ENCODE measurements at regions not wholly inside any gene's neighbourhood (a gene's known extent, or its start where the extent isn't known, plus 50 kb on each side); places are given as distances from the start of the nearest gene placed in this dataset.

GRCh38 chr13:53249236-53249635 is 220.6 kb downstream of the OLFM4 start:
- Histone ChIP-seq H3K27me3 (ENCODE audit: control insufficient read depth, insufficient read depth, low read length) (no peaks in the 10 kb centered on the region), H3K36me3 (ENCODE audit: insufficient read depth, low read length) (no peaks in the 10 kb centered on the region), H3K9ac (ENCODE audit: low read depth, low read length) (no peak overlapping the region), H3K4me2 (ENCODE audit: low read length) (no peak overlapping the region), H3K4me3 (ENCODE audit: low read length) (no peak overlapping the region), H3K4me1 (ENCODE audit: control insufficient read depth, insufficient read depth, low read length) (no peaks in the 10 kb centered on the region), H3K9me3 (replicated peaks; ENCODE audit: low read length) (no peaks in the 10 kb centered on the region)

- Histone ChIP-seq H3K9me3 (replicated peaks; ENCODE audit: low read length) (no peaks in the 10 kb centered on the region), H3K9ac (ENCODE audit: low read depth, low read length) (no peak overlapping the region), H3K4me3 (ENCODE audit: low read length) (no peak overlapping the region), H3K27me3 (ENCODE audit: control insufficient read depth, insufficient read depth, low read length) (no peaks in the 10 kb centered on the region), H3K4me1 (ENCODE audit: control insufficient read depth, insufficient read depth, low read length) (no peaks in the 10 kb centered on the region), H3K36me3 (ENCODE audit: insufficient read depth, low read length) (no peaks in the 10 kb centered on the region), H3K4me2 (ENCODE audit: low read length) (no peak overlapping the region)
These were observed 221.8 kb downstream of the OLFM4 start for GRCh38 chr13:53250272-53250875.

- Histone ChIP-seq H3K4me1 (ENCODE audit: control insufficient read depth, insufficient read depth, low read length) (no peaks in the 10 kb centered on the region), H3K4me2 (ENCODE audit: low read length) (no peak overlapping the region), H3K4me3 (ENCODE audit: low read length) (no peak overlapping the region), H3K27me3 (ENCODE audit: control insufficient read depth, insufficient read depth, low read length) (no peaks in the 10 kb centered on the region), H3K9me3 (replicated peaks; ENCODE audit: low read length) (no peaks in the 10 kb centered on the region), H3K9ac (ENCODE audit: low read depth, low read length) (no peak overlapping the region), H3K36me3 (ENCODE audit: insufficient read depth, low read length) (no peaks in the 10 kb centered on the region)
These were observed 222.4 kb downstream of the OLFM4 start for GRCh38 chr13:53250977-53251376.

- no peaks in the 10 kb centered on the region for H3K36me3 ChIP-seq (ENCODE audit: insufficient read depth, low read length)
- H3K9ac ChIP-seq (ENCODE audit: low read depth, low read length), result no peak overlapping the region
- H3K27me3 ChIP-seq (ENCODE audit: control insufficient read depth, insufficient read depth, low read length), result no peaks in the 10 kb centered on the region
- no peak overlapping the region for H3K4me3 ChIP-seq (ENCODE audit: low read length)
- no peaks in the 10 kb centered on the region for H3K4me1 ChIP-seq (ENCODE audit: control insufficient read depth, insufficient read depth, low read length)
- no peak overlapping the region for H3K4me2 ChIP-seq (ENCODE audit: low read length)
- no peaks in the 10 kb centered on the region for H3K9me3 ChIP-seq (replicated peaks; ENCODE audit: low read length)
These were observed 225.9 kb downstream of the OLFM4 start for GRCh38 chr13:53254500-53254899.

- Histone ChIP-seq H3K27me3 (ENCODE audit: control insufficient read depth, insufficient read depth, low read length) (no peaks in the 10 kb centered on the region), H3K4me2 (ENCODE audit: low read length) (no peak overlapping the region)
These were observed 227.2 kb downstream of the OLFM4 start for GRCh38 chr13:53255795-53256194.

GRCh38 chr13:53260594-53260993 is 232.0 kb downstream of the OLFM4 start:
- Histone ChIP-seq H3K4me1 (ENCODE audit: control insufficient read depth, insufficient read depth, low read length) (no peaks in the 10 kb centered on the region), H3K27me3 (ENCODE audit: control insufficient read depth, insufficient read depth, low read length) (no peaks in the 10 kb centered on the region), H3K9ac (ENCODE audit: low read depth, low read length) (no peak overlapping the region), H3K4me2 (ENCODE audit: low read length) (no peak overlapping the region), H3K9me3 (replicated peaks; ENCODE audit: low read length) (no peaks in the 10 kb centered on the region), H3K4me3 (ENCODE audit: low read length) (no peak overlapping the region), H3K36me3 (ENCODE audit: insufficient read depth, low read length) (no peaks in the 10 kb centered on the region)

More at GRCh38 chr13:53255795-53256194, 227.2 kb downstream of the OLFM4 start:
- Histone ChIP-seq H3K36me3 (ENCODE audit: insufficient read depth, low read length) (no peaks in the 10 kb centered on the region), H3K9me3 (replicated peaks; ENCODE audit: low read length) (no peaks in the 10 kb centered on the region), H3K9ac (ENCODE audit: low read depth, low read length) (no peak overlapping the region), H3K4me1 (ENCODE audit: control insufficient read depth, insufficient read depth, low read length) (no peaks in the 10 kb centered on the region), H3K4me3 (ENCODE audit: low read length) (no peak overlapping the region)

GRCh38 chr13:53264751-53265385 is 236.3 kb downstream of the OLFM4 start:
- Histone ChIP-seq H3K4me3 (ENCODE audit: low read length) (no peak overlapping the region), H3K4me1 (ENCODE audit: control insufficient read depth, insufficient read depth, low read length) (no peaks in the 10 kb centered on the region), H3K36me3 (ENCODE audit: insufficient read depth, low read length) (no peaks in the 10 kb centered on the region), H3K9me3 (replicated peaks; ENCODE audit: low read length) (no peaks in the 10 kb centered on the region), H3K9ac (ENCODE audit: low read depth, low read length) (no peak overlapping the region), H3K4me2 (ENCODE audit: low read length) (no peak overlapping the region), H3K27me3 (ENCODE audit: control insufficient read depth, insufficient read depth, low read length) (no peaks in the 10 kb centered on the region)

- H3K4me2 ChIP-seq (ENCODE audit: low read length), result no peak overlapping the region
- H3K9me3 ChIP-seq (replicated peaks; ENCODE audit: low read length), result no peaks in the 10 kb centered on the region
- no peak overlapping the region for H3K9ac ChIP-seq (ENCODE audit: low read depth, low read length)
- no peaks in the 10 kb centered on the region for H3K27me3 ChIP-seq (ENCODE audit: control insufficient read depth, insufficient read depth, low read length)
- no peak overlapping the region for H3K4me3 ChIP-seq (ENCODE audit: low read length)
- no peaks in the 10 kb centered on the region for H3K36me3 ChIP-seq (ENCODE audit: insufficient read depth, low read length)
- H3K4me1 ChIP-seq (ENCODE audit: control insufficient read depth, insufficient read depth, low read length), result no peaks in the 10 kb centered on the region
These were observed 238.1 kb downstream of the OLFM4 start for GRCh38 chr13:53266757-53267156.

GRCh38 chr13:53269634-53270033 is 241.0 kb downstream of the OLFM4 start:
- H3K9me3 ChIP-seq (replicated peaks; ENCODE audit: low read length), result no peaks in the 10 kb centered on the region
- no peak overlapping the region for H3K4me3 ChIP-seq (ENCODE audit: low read length)
- H3K36me3 ChIP-seq (ENCODE audit: insufficient read depth, low read length), result no peaks in the 10 kb centered on the region
- H3K27me3 ChIP-seq (ENCODE audit: control insufficient read depth, insufficient read depth, low read length), result no peaks in the 10 kb centered on the region
- H3K9ac ChIP-seq (ENCODE audit: low read depth, low read length), result no peak overlapping the region
- H3K4me1 ChIP-seq (ENCODE audit: control insufficient read depth, insufficient read depth, low read length), result no peaks in the 10 kb centered on the region
- no peak overlapping the region for H3K4me2 ChIP-seq (ENCODE audit: low read length)

GRCh38 chr13:53272873-53273272 is 244.3 kb downstream of the OLFM4 start:
- Histone ChIP-seq H3K4me1 (ENCODE audit: control insufficient read depth, insufficient read depth, low read length) (no peaks in the 10 kb centered on the region), H3K9me3 (replicated peaks; ENCODE audit: low read length) (peaks cover 4% of the 10 kb centered on the region), H3K36me3 (ENCODE audit: insufficient read depth, low read length) (no peaks in the 10 kb centered on the region), H3K27me3 (ENCODE audit: control insufficient read depth, insufficient read depth, low read length) (no peaks in the 10 kb centered on the region), H3K4me2 (ENCODE audit: low read length) (no peak overlapping the region), H3K4me3 (ENCODE audit: low read length) (no peak overlapping the region), H3K9ac (ENCODE audit: low read depth, low read length) (no peak overlapping the region)

GRCh38 chr13:53276265-53276664 is 247.7 kb downstream of the OLFM4 start:
- no peaks in the 10 kb centered on the region for H3K4me1 ChIP-seq (ENCODE audit: control insufficient read depth, insufficient read depth, low read length)
- no peak overlapping the region for H3K4me3 ChIP-seq (ENCODE audit: low read length)
- H3K27me3 ChIP-seq (ENCODE audit: control insufficient read depth, insufficient read depth, low read length), result no peaks in the 10 kb centered on the region
- no peak overlapping the region for H3K9ac ChIP-seq (ENCODE audit: low read depth, low read length)
- H3K36me3 ChIP-seq (ENCODE audit: insufficient read depth, low read length), result no peaks in the 10 kb centered on the region
- H3K4me2 ChIP-seq (ENCODE audit: low read length), result no peak overlapping the region
- H3K9me3 ChIP-seq (replicated peaks; ENCODE audit: low read length), result peaks cover 4% of the 10 kb centered on the region

GRCh38 chr13:53281677-53282076 is 253.1 kb downstream of the OLFM4 start:
- Histone ChIP-seq H3K27me3 (ENCODE audit: control insufficient read depth, insufficient read depth, low read length) (no peaks in the 10 kb centered on the region), H3K4me3 (ENCODE audit: low read length) (no peak overlapping the region), H3K4me2 (ENCODE audit: low read length) (no peak overlapping the region), H3K9me3 (replicated peaks; ENCODE audit: low read length) (no peaks in the 10 kb centered on the region), H3K36me3 (ENCODE audit: insufficient read depth, low read length) (no peaks in the 10 kb centered on the region), H3K4me1 (ENCODE audit: control insufficient read depth, insufficient read depth, low read length) (no peaks in the 10 kb centered on the region), H3K9ac (ENCODE audit: low read depth, low read length) (no peak overlapping the region)

Data from skeletal muscle satellite cell (primary cell).